CD14-positive monocyte (primary cell): ENCODE measurements at regions not wholly inside any gene's neighbourhood (a gene's known extent, or its start where the extent isn't known, plus 50 kb on each side); places are given as distances from the start of the nearest gene placed in this dataset.

Experiments used
- DNase-seq, 3 donors: peaks; one replicate each; pipeline ENCODE4 v3.0.0-alpha.2; 2011 to 2022
- H2AFZ ChIP-seq: 2 replicates; pipeline ENCODE4 v1.6.0; 2012; ENCODE audit warnings: mild to moderate bottlenecking, low read depth, low read length, inconsistent platforms; ENCODE audit not compliant: insufficient read depth, poor library complexity, severe bottlenecking
- H3K27ac ChIP-seq, 2 donors: 1 replicate in 1 of 2; 2 replicates in 1 of 2; pipeline ENCODE4 v1.5.1; 2012 to 2013; ENCODE audit warnings: low read length in 2 of 2, control low read depth in 1 of 2, inconsistent platforms in 1 of 2, low read depth in 1 of 2, mild to moderate bottlenecking in 1 of 2
- H3K27me3 ChIP-seq, 2 donors: one replicate each; pipeline versions ENCODE4 v1.6.0 to v1.6.1; 2011 to 2013; ENCODE audit warnings: low read length in 2 of 2; ENCODE audit not compliant: control insufficient read depth in 2 of 2, insufficient read depth in 2 of 2
- H3K36me3 ChIP-seq, 2 donors: replicated peaks in 1 of 2; 1 replicate in 1 of 2; 2 replicates in 1 of 2; pipeline versions ENCODE4 v1.5.1 to v1.6.1; 2012 to 2013; ENCODE audit warnings: low read length in 2 of 2, control low read depth in 1 of 2, inconsistent platforms in 1 of 2, mild to moderate bottlenecking in 1 of 2; ENCODE audit not compliant: insufficient read depth in 2 of 2, control insufficient read depth in 1 of 2
- H3K4me1 ChIP-seq, 2 donors: 1 replicate in 1 of 2; 2 replicates in 1 of 2; pipeline versions ENCODE4 v1.5.1 to v1.6.1; 2012 to 2013; ENCODE audit warnings: low read length in 2 of 2, control low read depth in 1 of 2, inconsistent platforms in 1 of 2, mild to moderate bottlenecking in 1 of 2, moderate library complexity in 1 of 2; ENCODE audit not compliant: insufficient read depth in 2 of 2, control insufficient read depth in 1 of 2
- H3K4me2 ChIP-seq: replicated peaks from 2 replicates; pipeline ENCODE3; 2012; ENCODE audit warnings: low read length, moderate library complexity, mild to moderate bottlenecking; ENCODE audit not compliant: poor library complexity, severe bottlenecking; ENCODE audit errors: extremely low read depth
- H3K4me3 ChIP-seq, 3 experiments: fragments of 200-600 bp in 1 of 3; sonication (generic) in 1 of 3; replicated peaks in 1 of 3; 1 replicate in 2 of 3; 2 replicates in 1 of 3; pipeline ENCODE4 v1.5.1; 2011 to 2013; ENCODE audit warnings: low read length in 3 of 3, mild to moderate bottlenecking in 3 of 3, control low read depth in 2 of 3, low read depth in 2 of 3, inconsistent platforms in 1 of 3, moderate library complexity in 1 of 3
- H3K79me2 ChIP-seq: 2 replicates; pipeline ENCODE4 v1.6.0; 2012; ENCODE audit warnings: mild to moderate bottlenecking, control low read depth, inconsistent platforms, low read length, moderate library complexity; ENCODE audit not compliant: insufficient read depth
- H3K9ac ChIP-seq: 2 replicates; pipeline ENCODE4 v1.6.0; 2017; ENCODE audit warnings: low read length, mild to moderate bottlenecking; ENCODE audit not compliant: insufficient read depth, poor library complexity, severe bottlenecking
- H3K9me3 ChIP-seq, 2 donors: replicated peaks in 1 of 2; 1 replicate in 1 of 2; 2 replicates in 1 of 2; pipeline versions ENCODE4 v1.5.1 to v1.6.1; 2012 to 2013; ENCODE audit warnings: low read length in 2 of 2, control low read depth in 1 of 2; ENCODE audit not compliant: control insufficient read depth in 1 of 2, insufficient read depth in 1 of 2
- H4K20me1 ChIP-seq: 2 replicates; pipeline ENCODE4 v1.6.0; 2012; ENCODE audit warnings: mild to moderate bottlenecking, low read length, control low read depth, moderate library complexity; ENCODE audit not compliant: insufficient read depth
- H3K27ac Mint-ChIP-seq, 7 donors: one replicate each; pipeline ENCODE4 v1.8.0; 2020; ENCODE audit warnings: mild to moderate bottlenecking in 7 of 7, mixed read lengths in 7 of 7, moderate library complexity in 6 of 7, inconsistent platforms in 2 of 7
- H3K27me3 Mint-ChIP-seq, 3 donors: one replicate each; pipeline ENCODE4 v1.8.0; 2021 to 2022; ENCODE audit warnings: low read depth in 3 of 3, mild to moderate bottlenecking in 3 of 3, mixed read lengths in 3 of 3, moderate library complexity in 3 of 3, inconsistent platforms in 1 of 3
- H3K36me3 Mint-ChIP-seq, 2 donors: one replicate each; pipeline ENCODE4 v1.8.0; 2020; ENCODE audit warnings: mixed read lengths in 2 of 2, inconsistent platforms in 1 of 2, mild to moderate bottlenecking in 1 of 2
- H3K4me1 Mint-ChIP-seq: one replicate; pipeline ENCODE4 v1.8.0; 2020; ENCODE audit warnings: mild to moderate bottlenecking, mixed read lengths
- H3K4me3 Mint-ChIP-seq, 2 donors: one replicate each; pipeline ENCODE4 v1.8.0; 2020; ENCODE audit warnings: mild to moderate bottlenecking in 2 of 2, mixed read lengths in 2 of 2, moderate library complexity in 1 of 2
- H3K9me3 Mint-ChIP-seq, 7 donors: one replicate each; pipeline ENCODE4 v1.8.0; 2020 to 2022; ENCODE audit warnings: mixed read lengths in 7 of 7, mild to moderate bottlenecking in 6 of 7, moderate library complexity in 6 of 7, inconsistent platforms in 2 of 7
- CTCF ChIP-seq: fragments of 200-600 bp; IDR thresholded peaks from one replicate; pipeline ENCODE4 v1.8.0; 2022; ENCODE audit warnings: antibody characterized with exemption, mild to moderate bottlenecking
- WGBS: methylation state at CpG from one replicate; pipeline ENCODE4 v1.1.5; 2013; ENCODE audit warnings: missing lambda C conversion rate; ENCODE audit not compliant: insufficient coverage; 5-methylcytosine and 5-hydroxymethylcytosine counted together
- intact Hi-C, 2 donors: fragments of 100-400 bp; cut with micrococcal nuclease; formaldehyde crosslinking; loops; one replicate each; pipeline versions ENCODE4 v1.15.0 to v1.15.1; 2023

- Mint-ChIP-seq H3K36me3 (no peaks in the 10 kb centered on the region), H3K27me3 (peaks cover 0 to 1% (median 0%) of the 10 kb centered on the region in 3 donors), H3K4me1 (no peaks in the 10 kb centered on the region), H3K9me3 (peaks cover 0 to 18% (median 9%) of the 10 kb centered on the region in 7 donors), H3K4me3 (no peak overlapping the region), H3K27ac (no peak overlapping the region)
- intact Hi-C loops: no loop called here
- H3K27ac ChIP-seq: no peak overlapping the region
- no peaks in the 10 kb centered on the region for H3K79me2 ChIP-seq
- no peak overlapping the region for H2AFZ ChIP-seq
- no peaks in the 10 kb centered on the region for H3K27me3 ChIP-seq
- H3K4me3 ChIP-seq: no peak overlapping the region
- H3K9ac ChIP-seq: no peak overlapping the region
- H3K9me3 ChIP-seq: peaks cover 0 to 14% of the 10 kb centered on the region in 2 donors
- no peak overlapping the region for H3K4me2 ChIP-seq
- H3K36me3 ChIP-seq: no peaks in the 10 kb centered on the region
- no peak for DNase-seq
- TF ChIP-seq CTCF: no peak
- no peaks in the 10 kb centered on the region for H3K4me1 ChIP-seq
- no peaks in the 10 kb centered on the region for H4K20me1 ChIP-seq
These were observed 1023.8 kb downstream of the MRPL39 start for GRCh38 chr21:24583473-24583872.

GRCh38 chr21:24577301-24577700 lies 1030.0 kb downstream of the MRPL39 start:
- Mint-ChIP-seq H3K27me3 (peaks cover 0 to 4% (median 0%) of the 10 kb centered on the region in 3 donors), H3K9me3 (peaks cover 0 to 7% (median 2%) of the 10 kb centered on the region in 7 donors), H3K36me3 (no peaks in the 10 kb centered on the region), H3K4me1 (no peaks in the 10 kb centered on the region), H3K4me3 (no peak overlapping the region), H3K27ac (no peak overlapping the region)
- H3K9me3 ChIP-seq: peaks cover 0 to 3% of the 10 kb centered on the region in 2 donors
- H3K4me1 ChIP-seq: no peaks in the 10 kb centered on the region
- no peaks in the 10 kb centered on the region for H3K36me3 ChIP-seq
- H3K4me3 ChIP-seq: no peak overlapping the region
- no peak for TF ChIP-seq CTCF
- H3K4me2 ChIP-seq: no peak overlapping the region
- H4K20me1 ChIP-seq: no peaks in the 10 kb centered on the region
- no peak overlapping the region for H3K27ac ChIP-seq
- H3K79me2 ChIP-seq: no peaks in the 10 kb centered on the region
- no CpG with 5 or more reads among the region's 2 CpGs for WGBS
- no peak overlapping the region for H2AFZ ChIP-seq
- no peaks in the 10 kb centered on the region for H3K27me3 ChIP-seq
- no peak for DNase-seq
- no peak overlapping the region for H3K9ac ChIP-seq
- intact Hi-C loops: no loop called here
